ENCODE measurements at regions not wholly inside any gene's neighbourhood (a gene's known extent, or its start where the extent isn't known, plus 50 kb on each side); places are given as distances from the start of the nearest gene placed in this dataset.

DNA sequence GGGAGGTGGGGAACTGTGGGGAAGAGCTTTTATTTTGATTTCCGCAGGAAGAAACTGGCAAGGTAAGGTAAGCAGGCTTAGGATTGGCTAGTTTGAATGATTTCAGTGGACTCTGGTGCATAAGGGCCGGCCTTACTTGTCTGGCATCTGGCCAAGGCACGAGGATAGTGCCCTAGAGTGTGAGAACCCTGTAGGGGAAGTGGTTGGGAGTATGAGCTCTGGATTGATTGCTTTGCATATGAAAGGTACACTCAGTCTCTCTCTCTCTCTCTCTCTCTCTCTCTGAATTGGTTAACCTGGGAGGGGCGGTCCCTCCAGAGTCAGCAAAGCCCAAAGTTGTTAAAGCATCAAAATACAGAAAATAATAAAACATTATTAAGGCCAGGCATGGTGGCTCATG is 463.0 kb downstream of the SIPA1L2 start:
- H2AFZ ChIP-seq (ENCODE audit: control insufficient read depth, low read length) = no peak overlapping the region
- no peak overlapping the region for H3K27ac ChIP-seq (ENCODE audit: control insufficient read depth, insufficient read depth, low read length)
- no peak for FAIRE-seq
- H3K9me1 ChIP-seq (ENCODE audit: control insufficient read depth, extremely low read depth, insufficient read depth, low read length) = no peaks in the 10 kb centered on the region
- H4K20me1 ChIP-seq (ENCODE audit: control insufficient read depth, extremely low read depth, insufficient read depth, low read length) = no peaks in the 10 kb centered on the region
- no peak overlapping the region for H3K9ac ChIP-seq (ENCODE audit: control insufficient read depth, extremely low read depth, insufficient read depth, low read length)
- dilution Hi-C loops (cut with MboI; ENCODE audit: extremely low pct_ligation_motif_present, low sequenced_read_pairs) = no loop called here
- H3K4me2 ChIP-seq (ENCODE audit: control insufficient read depth, extremely low read depth, insufficient read depth, low read depth, low read length) = no peak overlapping the region
- H3K79me2 ChIP-seq (ENCODE audit: control insufficient read depth, insufficient read depth, low read length) = no peaks in the 10 kb centered on the region
- H3K27me3 ChIP-seq (ENCODE audit: control insufficient read depth, extremely low read depth, insufficient read depth, low read length) = no peaks in the 10 kb centered on the region
- H3K4me3 ChIP-seq (ENCODE audit: control insufficient read depth in 2 of 3, extremely low read depth in 1 of 3, insufficient read depth in 2 of 3, low read depth in 1 of 3, low read length in 3 of 3) = no peak overlapping the region
- TF ChIP-seq, protein P1, sequence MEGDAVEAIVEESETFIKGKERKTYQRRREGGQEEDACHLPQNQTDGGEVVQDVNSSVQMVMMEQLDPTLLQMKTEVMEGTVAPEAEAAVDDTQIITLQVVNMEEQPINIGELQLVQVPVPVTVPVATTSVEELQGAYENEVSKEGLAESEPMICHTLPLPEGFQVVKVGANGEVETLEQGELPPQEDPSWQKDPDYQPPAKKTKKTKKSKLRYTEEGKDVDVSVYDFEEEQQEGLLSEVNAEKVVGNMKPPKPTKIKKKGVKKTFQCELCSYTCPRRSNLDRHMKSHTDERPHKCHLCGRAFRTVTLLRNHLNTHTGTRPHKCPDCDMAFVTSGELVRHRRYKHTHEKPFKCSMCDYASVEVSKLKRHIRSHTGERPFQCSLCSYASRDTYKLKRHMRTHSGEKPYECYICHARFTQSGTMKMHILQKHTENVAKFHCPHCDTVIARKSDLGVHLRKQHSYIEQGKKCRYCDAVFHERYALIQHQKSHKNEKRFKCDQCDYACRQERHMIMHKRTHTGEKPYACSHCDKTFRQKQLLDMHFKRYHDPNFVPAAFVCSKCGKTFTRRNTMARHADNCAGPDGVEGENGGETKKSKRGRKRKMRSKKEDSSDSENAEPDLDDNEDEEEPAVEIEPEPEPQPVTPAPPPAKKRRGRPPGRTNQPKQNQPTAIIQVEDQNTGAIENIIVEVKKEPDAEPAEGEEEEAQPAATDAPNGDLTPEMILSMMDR (optimal IDR thresholded peaks at IDR 0.05 in 1 of 3, IDR thresholded peaks at IDR 0.05 in 1 of 3, conservative IDR thresholded peaks at IDR 0.05 in 1 of 3; ENCODE audit: extremely low read depth in 1 of 3, insufficient read depth in 2 of 3, low read length in 3 of 3) = no peak
- no peak for TF ChIP-seq EZH2 (IDR thresholded peaks at IDR 0.05; ENCODE audit: low read length)
- DNase-seq (ENCODE audit: low read depth, low spot score) = no peak
- H3K4me1 ChIP-seq (ENCODE audit: control insufficient read depth, extremely low read depth, insufficient read depth, low read length) = no peaks in the 10 kb centered on the region
- no peaks in the 10 kb centered on the region for H3K9me3 ChIP-seq (ENCODE audit: control insufficient read depth, low read depth, low read length)
- no peaks in the 10 kb centered on the region for H3K36me3 ChIP-seq (ENCODE audit: control insufficient read depth in 2 of 2, extremely low read depth in 1 of 2, insufficient read depth in 2 of 2, low read length in 2 of 2)

DNA sequence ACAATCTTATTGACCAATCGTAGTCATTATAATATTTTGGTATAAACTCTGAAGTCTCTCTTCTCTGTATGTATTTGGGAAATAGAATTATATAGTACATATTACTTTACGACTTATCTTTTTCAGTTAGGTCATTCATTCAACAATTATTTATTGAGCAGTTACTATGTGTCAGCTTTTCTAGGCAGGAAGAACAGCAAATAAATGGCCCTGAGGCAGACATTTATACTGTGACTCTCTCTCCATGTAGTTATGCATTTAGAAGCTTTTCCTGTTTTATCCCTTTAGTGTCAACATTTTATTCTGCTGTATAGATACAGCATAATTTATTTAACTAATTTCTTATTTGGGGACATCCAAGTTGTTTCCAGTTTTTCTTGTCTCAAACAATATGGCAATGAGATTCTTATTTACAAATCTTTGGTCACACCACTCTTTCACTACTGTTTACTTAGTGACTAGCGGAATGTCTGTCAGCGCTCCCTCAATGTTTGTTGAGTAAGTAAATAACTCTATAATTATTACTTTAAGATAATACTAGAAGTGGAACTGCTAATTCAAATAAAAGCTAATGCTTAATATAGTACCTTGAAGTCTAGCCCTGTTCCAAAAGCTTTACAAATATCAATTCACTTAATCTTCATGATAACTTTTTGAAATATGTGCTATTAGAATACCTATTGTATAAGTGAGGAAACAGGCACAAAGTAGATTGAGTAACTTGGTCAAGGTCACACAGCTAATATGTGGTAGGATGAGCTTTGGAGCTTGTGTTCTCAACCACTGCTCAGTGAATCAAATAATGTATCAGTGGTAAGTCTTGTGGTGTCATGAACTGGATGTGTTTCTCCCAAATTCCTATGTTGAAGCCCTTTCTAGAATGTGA is 465.6 kb downstream of the SIPA1L2 start:
- no peak for FAIRE-seq
- H3K9me3 ChIP-seq (ENCODE audit: control insufficient read depth, low read depth, low read length) = no peaks in the 10 kb centered on the region
- H3K27ac ChIP-seq (ENCODE audit: control insufficient read depth, insufficient read depth, low read length) = no peak overlapping the region
- no peak for DNase-seq (ENCODE audit: low read depth, low spot score)
- no peak overlapping the region for H2AFZ ChIP-seq (ENCODE audit: control insufficient read depth, low read length)
- no peak overlapping the region for H3K4me3 ChIP-seq (ENCODE audit: control insufficient read depth in 2 of 3, extremely low read depth in 1 of 3, insufficient read depth in 2 of 3, low read depth in 1 of 3, low read length in 3 of 3)
- no peaks in the 10 kb centered on the region for H3K4me1 ChIP-seq (ENCODE audit: control insufficient read depth, extremely low read depth, insufficient read depth, low read length)
- no peak overlapping the region for H3K4me2 ChIP-seq (ENCODE audit: control insufficient read depth, extremely low read depth, insufficient read depth, low read depth, low read length)
- H3K9me1 ChIP-seq (ENCODE audit: control insufficient read depth, extremely low read depth, insufficient read depth, low read length) = no peaks in the 10 kb centered on the region
- no peaks in the 10 kb centered on the region for H3K36me3 ChIP-seq (ENCODE audit: control insufficient read depth in 2 of 2, extremely low read depth in 1 of 2, insufficient read depth in 2 of 2, low read length in 2 of 2)
- H4K20me1 ChIP-seq (ENCODE audit: control insufficient read depth, extremely low read depth, insufficient read depth, low read length) = no peaks in the 10 kb centered on the region
- no peaks in the 10 kb centered on the region for H3K27me3 ChIP-seq (ENCODE audit: control insufficient read depth, extremely low read depth, insufficient read depth, low read length)
- no peak overlapping the region for H3K9ac ChIP-seq (ENCODE audit: control insufficient read depth, extremely low read depth, insufficient read depth, low read length)
- no peaks in the 10 kb centered on the region for H3K79me2 ChIP-seq (ENCODE audit: control insufficient read depth, insufficient read depth, low read length)
- TF ChIP-seq, protein P1 (optimal IDR thresholded peaks at IDR 0.05 in 1 of 3, IDR thresholded peaks at IDR 0.05 in 1 of 3, conservative IDR thresholded peaks at IDR 0.05 in 1 of 3; ENCODE audit: extremely low read depth in 1 of 3, insufficient read depth in 2 of 3, low read length in 3 of 3) = no peak
- no peak for TF ChIP-seq EZH2 (IDR thresholded peaks at IDR 0.05; ENCODE audit: low read length)
- dilution Hi-C loops (cut with MboI; ENCODE audit: extremely low pct_ligation_motif_present, low sequenced_read_pairs) = no loop called here

Data from keratinocyte (primary cell).